GM18909 (cell line): ENCODE measurements at regions not wholly inside any gene's neighbourhood (a gene's known extent, or its start where the extent isn't known, plus 50 kb on each side); places are given as distances from the start of the nearest gene placed in this dataset.

ENCODE experiments used
- ATAC-seq: cut with Tn5 transposase; IDR thresholded peaks from one replicate; pipeline ENCODE4 v1.9.1; 2021; ENCODE audit warnings: mild to moderate bottlenecking; ENCODE audit not compliant: unreplicated experiment, poor library complexity

DNA sequence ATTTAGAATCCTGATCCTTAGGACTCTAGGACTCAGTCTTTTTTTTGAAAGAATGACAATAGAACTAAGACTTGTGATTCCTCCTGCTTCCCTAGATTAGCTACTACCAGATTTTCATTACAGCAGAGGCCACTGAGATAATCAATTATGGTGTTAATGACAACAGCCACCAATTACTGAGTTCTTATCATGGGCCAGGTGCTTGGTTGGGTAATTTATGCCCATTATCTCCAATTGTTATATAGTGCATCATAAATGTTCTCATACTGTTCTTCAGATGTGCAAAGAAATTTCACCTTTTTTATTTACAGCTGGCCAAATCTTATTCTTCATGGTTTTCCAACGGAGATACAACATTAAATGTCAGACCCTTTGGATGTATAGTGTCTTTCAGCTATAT is 162.9 kb upstream of the CMC1 start:
- ATAC-seq: no peak

DNA sequence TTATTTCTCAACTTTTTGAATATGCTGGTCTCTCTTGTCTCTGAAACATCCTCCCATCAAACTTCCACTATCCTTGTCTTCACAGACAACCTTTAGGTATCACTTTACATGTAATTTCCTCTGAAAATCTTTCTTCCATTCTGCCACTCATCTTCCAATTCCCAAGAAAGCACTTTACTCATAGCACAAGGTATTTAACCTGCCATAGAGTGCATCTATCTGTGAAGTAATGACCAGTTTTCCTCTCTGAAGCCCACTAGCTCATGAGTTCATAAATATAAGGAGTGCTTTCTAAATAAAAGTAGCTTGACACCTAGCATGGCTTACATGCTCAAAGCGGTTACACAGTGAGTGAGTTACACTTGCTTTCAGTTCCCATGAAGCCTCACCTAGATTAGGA is 160.7 kb upstream of the CMC1 start:
- ATAC-seq: no peak

DNA sequence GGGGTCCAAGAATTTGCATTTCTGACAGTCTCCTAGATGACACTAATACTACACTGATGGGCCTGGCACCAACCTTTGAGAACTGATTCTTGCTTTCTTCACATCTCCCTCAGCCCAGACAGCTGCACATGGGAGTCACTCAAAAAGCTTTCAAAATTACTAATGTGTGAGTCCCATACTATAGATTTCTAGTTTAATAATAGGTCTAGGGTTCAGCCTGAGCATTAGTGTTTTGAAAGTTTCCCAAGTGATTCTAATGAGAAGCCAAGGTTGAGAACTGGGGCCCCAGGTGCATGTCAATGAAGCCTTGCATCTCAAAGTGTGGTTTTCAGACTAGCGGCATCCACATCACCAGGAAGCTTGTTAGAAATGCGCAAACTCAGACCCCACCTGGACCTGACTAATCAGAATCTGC is 159.9 kb upstream of the CMC1 start:
- ATAC-seq: peak; percentile 62

DNA sequence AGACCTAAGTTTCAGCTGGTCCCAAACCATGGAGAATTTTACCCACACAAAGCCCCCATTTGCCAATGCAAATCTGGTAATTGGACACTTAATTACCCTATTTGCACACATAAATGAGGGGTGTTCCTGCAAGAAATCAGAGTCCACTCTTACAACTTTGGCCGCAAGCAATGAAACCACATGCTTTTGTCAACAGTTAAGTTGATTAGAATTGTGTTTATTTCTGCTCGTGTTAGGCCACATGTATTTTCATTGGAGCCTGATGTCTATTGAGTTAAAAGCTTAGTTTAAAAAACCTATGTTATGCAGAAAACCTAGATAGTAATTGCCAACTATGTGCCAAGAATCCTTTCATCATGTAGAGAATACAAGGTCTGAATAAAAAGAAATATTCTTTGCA is 153.8 kb upstream of the CMC1 start:
- ATAC-seq: no peak

DNA sequence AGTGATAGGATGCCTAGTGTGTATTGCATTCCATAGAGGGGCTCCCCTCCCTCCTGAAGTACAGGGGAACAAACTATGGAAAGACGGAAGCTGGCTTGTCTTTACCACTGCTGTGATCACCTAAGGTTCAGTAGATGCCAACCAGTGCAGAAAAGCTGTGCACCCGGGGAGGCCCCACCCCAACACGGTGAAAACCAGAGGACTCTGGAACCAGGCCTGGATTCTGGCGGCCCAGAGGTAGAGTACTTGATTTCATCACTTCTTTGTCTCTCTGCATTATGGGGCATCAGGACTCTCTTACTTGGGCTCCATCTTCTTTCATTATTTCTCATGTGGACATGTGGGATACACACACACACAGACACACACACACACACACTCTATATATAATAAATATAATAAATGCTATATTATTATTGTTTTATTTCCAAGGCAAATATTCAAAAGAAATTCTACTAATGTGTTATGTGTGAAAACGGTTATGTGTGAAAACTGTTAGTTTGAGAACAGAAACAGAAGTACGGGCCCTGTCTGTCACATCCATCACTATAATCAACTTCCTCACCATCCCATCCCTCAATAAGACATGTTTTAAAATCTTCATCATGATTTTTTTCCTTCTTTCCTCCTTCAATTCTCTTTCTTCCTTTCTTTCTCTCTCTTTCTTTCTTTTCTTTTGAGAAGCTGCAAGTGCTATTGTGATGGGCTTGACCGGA is 152.4 kb upstream of the CMC1 start:
- no peak for ATAC-seq

DNA sequence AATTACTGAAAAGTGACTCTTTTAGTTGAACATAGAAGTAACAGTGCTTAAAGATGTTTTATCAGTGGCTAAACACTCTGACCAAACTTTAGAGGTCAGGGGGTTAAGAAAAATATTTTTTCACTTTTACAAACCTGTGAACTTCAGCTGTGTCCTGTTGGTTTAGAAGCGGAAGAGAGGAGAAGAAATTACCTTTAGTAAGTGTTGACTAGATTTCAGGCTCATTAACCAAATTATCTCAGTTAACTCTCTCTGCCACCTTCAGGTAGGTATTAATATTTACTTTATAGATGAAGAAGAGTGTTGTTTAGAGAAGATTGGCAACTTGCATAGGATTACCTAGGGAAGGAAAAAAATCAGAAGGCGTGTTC is 151.9 kb upstream of the CMC1 start:
- ATAC-seq: no peak

DNA sequence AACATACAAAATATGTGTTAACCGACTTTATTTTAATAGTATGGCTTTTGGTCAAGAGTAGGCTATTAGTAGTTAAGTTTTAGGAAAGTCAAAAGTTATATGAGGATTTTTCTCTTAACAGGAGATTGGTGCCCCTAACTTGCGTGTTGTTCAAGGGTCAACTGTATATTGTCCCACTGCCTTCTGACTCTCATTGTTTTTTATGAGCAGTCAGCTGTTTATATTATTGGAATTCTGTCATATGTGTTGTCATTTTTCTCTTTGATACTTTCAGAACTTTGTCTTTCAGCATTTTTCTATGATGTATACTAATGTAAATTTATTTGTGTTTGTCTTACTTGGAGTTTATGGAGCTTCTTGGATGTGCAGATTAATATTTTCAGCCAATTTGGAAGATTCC is 142.1 kb upstream of the CMC1 start:
- no peak for ATAC-seq

DNA sequence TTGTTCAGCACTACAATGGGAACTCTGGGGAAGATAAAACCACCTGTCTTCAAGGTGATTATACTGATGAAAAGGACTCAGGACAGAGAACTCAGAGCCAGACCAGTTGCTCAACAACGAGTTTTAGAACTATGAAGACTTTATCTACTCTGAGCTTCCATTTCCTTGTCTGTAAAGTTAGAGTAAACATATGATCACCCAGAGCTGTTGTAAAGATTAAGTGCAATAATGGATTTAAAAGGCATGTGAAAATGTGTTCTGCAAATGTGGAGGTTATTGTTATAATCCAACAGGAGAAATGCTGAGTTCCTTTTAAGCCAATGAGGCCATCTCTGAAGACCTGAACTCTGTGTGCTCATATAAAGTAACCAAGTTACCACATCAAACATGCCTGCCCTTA is 139.7 kb upstream of the CMC1 start:
- no peak for ATAC-seq

DNA sequence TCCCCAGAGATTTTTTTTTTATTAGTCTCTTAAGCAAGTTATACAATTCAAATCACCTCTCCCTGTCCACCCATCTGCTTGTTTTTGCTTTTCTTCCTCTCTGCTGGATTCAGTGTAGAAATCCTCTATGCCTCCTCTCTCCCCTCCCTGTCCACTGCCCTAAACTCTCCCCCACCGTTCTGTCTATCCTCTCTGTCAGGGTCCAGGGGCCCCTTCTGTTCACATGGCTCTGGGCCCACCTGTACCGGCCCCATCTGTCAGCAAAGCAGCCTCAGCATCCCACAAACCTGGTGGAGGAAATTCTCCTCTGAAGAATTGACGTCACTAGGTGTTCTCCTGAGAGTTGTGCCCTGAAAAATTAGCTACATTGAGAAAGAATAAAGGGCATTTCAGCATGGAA is 137.6 kb upstream of the CMC1 start:
- ATAC-seq: no peak

DNA sequence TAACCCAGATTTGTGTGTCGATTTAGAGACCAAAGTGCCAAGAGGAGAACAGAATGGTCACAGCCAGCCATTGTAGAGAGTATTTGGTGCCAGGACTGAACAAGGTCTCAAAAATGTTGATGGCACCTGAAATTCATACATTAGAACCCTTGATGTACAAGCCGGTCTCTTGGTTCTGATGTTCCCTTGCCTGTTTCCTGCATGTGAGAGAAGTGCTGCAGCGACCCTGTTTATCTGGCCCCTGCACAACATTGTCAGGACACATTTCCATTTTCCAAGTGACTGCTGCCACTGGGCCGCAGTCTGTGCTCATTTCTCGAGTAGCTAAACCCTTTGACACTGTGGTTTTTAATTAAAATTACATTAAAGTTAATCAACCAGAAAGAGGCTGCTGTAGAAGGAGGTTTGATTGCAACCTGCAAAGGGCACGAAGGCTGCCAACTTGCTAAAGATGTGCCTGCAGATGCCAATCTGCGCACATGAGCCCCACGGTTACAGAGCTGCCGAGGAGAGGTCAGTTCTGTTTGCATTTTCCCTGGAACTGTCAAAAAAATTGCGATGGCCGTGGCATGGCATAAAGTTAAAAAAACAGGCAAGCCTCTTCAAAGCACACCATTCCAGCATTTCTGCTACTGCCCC is 136.4 kb upstream of the CMC1 start:
- no peak for ATAC-seq

DNA sequence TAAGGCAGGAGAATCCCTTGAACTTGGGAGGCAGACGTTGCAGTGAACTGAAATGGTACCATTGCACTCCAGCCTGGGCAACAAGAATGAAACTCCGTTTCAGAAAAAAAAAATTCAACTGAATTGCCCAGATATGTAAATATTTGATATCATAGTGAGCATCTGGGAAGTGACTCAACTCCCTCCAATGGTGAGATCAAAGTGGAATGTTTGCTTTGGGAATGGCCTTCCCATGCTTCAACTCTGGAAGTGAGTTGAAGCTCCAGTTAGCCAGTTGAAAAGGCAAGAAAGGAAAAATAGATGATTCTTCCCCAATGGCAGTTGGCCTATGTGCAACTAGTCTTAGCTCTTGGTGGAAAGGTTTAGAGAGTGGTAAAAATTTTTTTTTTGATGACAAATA is 131.6 kb upstream of the CMC1 start:
- no peak for ATAC-seq

DNA sequence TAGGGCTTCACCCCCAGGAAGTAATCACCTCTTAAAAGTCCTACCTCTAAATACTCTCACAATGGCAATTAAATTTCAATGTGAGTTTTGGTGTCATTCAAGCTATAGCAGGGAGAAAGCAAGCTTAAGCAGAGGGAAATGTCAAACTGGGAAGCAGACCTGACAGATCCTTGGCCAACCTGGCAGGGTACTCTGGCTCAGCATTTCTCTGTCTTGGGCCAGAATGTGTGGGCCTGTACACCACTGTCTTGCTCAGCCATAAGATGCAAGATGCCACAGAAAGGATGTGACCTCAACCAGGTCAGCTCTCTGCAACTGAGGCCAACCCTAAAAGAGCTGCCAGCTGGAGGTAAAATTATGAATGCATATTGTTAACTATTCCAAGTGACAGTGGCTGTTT is 130.6 kb upstream of the CMC1 start:
- ATAC-seq: no peak

DNA sequence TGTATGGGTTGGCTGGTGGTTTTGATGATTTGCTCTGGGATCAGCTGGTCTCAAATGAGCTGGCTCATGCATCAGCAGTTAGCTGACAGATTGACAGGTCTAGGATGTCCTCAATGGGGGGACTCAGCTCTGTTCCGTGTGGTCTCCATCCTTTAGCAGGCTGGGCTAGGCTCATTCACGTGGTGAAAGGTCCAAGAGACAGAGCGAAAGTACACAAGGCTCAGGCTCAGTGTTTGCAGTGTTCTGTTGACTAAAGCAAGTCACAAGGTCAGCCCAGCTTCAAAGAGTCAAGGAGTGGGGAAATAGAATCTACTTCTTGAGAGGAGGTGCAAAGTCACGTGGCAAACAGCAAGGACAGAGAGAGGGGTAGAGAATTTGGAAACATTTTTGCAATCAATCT is 126.5 kb upstream of the CMC1 start:
- no peak for ATAC-seq

DNA sequence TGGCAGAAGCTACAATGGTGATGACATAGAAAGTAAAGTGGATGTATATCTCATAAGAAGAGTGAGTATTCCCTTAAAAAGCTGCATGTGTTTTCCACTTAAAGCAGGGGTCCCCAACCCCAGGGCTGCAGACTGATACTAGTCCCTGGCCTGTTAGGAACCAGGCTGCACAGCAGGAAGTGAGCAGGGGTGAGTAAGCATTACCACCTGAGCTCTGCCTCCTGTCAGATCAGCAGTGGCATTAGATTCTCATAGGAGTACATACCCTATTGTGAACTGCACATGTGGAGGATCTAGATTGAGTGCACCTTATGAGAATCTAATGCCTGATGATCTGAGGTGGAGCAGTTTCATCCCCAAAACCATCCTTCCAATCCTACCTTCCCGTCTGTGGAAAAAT is 126.1 kb upstream of the CMC1 start:
- no peak for ATAC-seq

DNA sequence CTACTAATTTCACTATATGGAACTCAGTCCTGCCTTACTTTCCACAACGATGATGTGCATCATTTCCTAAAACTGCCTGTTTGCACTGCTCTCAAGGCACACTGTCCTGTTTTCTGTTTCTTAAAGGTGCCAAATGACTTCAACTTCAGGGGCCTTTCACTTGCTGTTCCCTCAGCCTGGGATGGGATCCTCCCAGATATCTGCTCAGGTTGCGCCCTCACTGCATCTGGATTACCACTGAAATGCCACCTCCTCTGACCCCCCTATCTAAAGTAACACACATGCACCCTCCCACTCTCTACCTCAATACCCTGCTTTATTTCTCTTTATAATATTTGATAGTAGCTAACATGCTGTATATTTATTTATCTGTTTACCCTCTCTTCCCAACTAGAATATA is 123.8 kb upstream of the CMC1 start:
- no peak for ATAC-seq

DNA sequence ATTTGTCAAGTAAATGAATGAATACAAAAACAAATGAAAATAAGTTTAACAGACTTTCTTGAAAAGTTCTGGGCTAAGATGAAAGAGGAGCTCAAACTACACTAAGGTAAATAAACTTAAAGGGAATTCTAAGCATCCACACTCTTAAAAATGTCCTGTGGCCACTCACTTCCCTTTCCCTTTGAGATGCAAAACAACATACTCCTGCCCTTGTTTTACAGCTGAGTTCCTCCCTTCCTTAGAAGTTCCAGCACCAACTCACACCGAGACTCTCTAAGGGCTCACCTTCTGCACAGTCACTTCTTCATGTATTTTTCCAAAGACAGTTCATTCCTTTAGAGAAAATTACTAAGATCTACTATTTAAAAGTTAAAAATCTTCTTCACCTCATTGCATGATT is 123.3 kb upstream of the CMC1 start:
- ATAC-seq: no peak

DNA sequence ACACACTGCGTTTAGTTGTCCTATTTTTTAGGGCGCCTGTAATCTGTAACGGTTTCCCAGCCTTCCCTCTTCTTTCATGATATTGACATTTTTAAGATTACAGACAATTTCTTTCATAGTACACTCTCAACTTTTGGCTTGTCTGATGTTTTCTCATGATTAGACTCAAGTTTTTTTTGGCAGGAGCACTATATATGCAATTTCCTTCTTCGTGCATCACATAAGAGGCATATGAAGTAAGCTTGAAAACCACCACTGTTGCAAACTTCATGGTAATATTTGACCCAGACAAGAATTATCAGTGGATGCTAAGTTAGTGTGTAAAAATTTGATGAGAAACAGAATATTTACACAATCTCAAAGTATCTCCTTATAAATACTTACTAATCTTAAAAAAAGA is 119.2 kb upstream of the CMC1 start:
- no peak for ATAC-seq

DNA sequence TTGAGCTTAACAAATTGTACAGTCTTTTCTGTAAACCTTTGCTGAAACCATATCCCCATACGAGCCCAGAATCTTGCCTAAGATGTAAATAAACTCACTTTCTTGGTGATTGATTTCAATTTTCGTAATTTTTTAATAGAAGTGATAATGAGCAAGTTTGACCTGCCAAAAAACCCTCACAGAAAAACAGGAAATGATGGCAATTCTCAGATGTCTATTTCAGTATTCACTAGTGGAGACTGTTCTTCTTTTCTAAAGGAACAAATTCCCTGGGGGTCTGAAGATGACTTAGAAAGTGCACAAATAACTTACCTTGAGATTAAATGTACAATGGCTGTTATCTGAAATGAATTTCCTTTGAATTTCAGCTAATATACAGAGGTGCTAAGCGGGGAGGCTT is 116.5 kb upstream of the CMC1 start:
- no peak for ATAC-seq

DNA sequence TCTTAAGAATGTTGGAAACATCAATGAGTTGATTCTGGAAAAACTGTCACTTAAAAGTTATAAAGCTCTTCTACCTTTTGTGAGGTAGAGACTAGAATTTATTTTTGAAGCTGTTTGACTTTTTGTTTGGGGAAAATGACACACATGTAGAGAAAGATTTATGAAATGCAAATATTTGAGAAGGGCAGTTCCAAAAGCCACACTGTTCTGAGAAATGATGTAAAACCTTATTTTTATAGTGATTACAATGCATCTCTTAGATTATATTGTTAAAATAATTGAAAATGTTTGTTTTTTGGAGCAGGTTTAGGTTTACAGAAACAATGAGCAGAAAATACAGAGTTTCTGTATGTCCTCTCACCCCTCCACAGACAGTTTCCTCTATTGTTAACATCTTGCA is 116.1 kb upstream of the CMC1 start:
- no peak for ATAC-seq

DNA sequence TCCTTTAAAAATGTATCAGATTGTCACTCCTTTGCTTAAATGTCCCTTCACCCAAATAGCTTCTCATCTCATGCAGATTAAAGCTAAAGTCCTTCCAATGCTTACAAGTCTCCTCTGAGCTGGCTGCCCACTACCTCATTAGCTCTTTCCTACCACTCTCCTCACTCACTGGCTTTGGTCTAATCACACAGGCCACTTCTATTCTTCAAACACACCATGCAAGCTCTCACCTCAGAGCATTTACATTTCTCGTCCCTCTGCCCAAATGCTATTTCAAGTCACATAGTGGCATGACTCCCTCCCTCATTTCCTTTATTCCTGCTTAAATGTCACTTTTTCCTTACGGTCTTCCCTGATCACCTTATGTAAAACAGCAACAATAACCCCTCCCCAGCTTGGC is 110.6 kb upstream of the CMC1 start:
- ATAC-seq: no peak

DNA sequence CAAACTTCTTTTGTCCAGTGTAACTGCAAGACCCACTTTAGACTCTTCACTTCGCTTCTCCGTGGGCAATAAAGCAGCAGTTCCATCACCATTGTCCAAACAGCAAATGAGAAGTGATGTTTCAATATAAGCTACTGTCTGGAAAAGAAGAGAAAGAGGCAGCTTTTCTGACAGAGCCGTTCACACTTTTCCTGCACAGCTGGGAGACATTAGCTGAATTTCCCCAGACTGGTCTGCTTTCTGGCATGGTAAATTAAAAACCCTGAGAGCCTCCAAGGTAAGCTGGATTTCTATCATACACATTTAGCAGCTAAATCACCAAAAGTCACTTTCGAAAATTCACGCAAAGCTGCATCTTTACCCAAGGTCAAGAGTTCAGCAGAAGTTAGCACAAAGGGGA is 108.5 kb upstream of the CMC1 start:
- ATAC-seq: no peak

DNA sequence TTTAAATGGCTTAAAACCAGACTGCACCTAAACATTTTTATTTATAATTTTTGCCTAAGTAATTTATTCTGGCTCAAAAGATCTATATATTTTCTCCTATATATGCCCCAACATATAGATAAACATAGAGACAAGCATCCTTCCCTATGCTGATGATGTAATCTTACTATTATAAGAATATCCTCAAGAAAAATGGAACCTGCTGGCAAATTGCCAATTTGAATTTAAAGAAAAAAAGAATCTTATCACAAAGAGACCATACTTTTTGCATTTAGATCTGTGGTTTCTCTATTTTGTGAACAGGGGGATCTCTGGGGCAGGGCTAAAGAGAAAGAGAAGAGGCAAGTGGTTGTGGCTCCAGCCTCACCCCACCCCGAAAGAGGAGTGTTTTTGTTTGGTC is 107.2 kb upstream of the CMC1 start:
- no peak for ATAC-seq
